Activated T-helper 9 cell treated with anti-CD3 and anti-CD28 coated beads, Interleukin-2, amount 50 U/mL, for 16 hours (primary cell): ENCODE measurements at regions not wholly inside any gene's neighbourhood (a gene's known extent, or its start where the extent isn't known, plus 50 kb on each side); places are given as distances from the start of the nearest gene placed in this dataset.

ENCODE experiments used
- DNase-seq: peaks from one replicate; pipeline ENCODE4 v3.0.0-alpha.2; 2020; ENCODE audit warnings: low read depth

DNA sequence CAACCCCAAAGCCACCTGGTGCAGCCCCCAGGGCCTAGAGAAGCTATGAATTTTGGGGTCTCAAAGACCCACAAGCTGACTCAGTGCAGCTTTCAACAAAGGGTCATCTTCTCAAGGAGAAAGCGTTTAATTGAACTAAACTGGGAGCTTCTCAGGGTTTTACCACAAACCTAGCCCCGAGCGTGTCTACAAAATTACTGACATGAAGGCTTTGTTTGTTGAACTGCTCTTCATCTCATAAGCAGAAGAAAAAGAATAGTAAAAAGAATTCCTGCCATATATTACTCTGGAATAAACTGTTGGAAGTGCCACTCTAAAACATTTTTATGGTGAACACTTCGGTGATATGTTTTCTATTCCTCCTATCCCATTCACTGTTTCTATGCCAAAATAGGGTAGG is 50.8 kb upstream of the INCENP start:
- no peak for DNase-seq

DNA sequence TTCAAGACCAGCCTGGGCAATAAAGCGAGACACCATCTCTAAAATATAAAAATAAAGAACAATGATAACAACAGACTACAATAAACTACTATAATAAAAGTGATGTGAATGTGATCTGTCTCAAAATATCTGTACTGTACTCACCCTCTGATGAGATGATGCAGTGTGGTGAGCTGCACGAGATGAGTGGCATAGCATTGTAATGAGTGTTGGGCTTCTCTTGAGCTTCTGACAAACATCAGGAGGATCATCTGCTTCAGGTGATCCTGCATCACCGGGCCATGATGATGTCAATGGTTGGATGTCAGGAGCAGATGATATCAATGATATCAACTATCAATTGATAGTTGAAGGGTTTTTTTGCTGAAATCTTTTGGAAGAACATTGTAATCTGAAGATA is 52.4 kb upstream of the INCENP start:
- no peak for DNase-seq

DNA sequence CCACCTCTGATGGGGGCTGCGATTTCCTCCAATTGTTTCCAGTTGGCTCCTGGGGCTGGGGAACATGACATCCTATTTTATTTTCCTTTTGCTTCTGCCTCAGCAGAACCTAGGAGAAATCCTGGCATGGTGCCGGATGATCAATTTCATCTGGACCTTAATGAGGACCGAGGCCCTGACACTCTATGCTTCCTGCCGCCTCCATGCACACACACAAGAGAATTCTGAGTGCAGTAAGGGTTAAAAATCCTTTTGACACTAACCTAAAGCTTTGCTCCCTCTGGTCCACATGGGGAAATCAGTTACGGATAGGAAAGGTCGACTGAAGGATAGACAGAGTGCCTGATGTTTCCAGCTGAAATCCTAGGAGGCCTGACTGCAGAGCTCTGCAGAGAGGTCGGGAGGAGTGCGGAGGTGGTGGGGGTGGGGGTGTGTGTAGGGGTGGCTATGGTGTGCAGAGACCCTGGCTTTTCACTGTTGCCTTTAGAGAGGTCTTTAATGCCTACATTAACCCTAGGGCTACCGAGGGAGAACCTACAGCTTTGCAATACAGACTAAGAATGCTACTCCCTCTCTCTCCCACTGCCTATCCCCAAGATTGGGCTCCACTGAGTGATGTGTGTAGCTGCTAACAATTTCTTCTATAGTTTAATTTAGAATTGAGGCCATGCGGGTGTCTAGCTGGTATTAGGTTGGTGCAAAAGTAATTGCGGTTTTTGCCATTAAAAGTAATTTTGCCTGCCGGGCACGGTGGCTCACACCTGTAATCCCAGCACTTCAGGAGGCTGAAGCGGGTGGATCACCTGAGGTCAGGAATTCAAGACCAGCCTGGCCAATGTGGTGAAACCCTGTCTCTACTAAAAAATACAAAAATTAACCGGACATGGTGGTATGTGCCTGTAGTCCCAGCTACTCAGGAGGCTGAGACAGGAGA is 53.6 kb upstream of the INCENP start:
- no peak for DNase-seq

DNA sequence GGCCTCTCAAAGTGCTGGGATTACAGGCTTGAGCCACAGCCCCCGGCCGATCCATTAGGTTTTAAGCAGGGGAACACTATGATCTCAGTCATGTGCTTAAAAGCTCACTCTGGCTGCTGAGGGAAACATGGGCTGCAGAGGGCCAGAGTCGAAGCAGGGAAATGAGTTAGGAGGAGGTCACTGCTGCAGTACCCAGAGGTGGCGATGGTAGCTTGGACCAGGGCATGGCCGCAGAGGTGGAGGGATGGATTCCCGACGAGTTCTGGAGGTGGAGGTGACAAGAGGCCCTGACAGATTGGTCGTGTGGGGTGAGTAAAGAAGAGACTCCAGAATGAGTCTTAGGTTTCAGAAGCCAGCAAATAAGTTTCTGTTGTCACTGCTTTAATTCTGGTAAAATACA is 54.4 kb upstream of the INCENP start:
- DNase-seq, result no peak

DNA sequence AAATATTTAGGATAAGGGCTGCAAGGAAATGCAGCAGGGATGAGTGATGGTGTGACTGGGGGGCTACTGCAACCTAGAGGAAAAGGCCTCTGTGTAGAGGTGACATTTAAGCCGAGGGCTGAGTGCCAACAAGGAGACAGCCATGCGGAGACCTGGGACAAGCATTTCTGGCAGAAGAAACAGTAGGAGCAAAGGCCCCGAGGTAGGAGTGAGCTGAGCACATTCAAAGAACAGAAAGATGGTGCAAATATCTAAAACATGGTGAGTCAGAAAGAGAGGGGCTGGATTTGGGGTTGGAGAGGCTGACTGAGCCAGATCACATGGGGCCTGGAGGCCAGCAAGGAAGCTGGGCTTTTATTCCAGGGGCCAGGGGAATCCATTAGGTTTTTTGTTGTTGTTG is 55.1 kb upstream of the INCENP start:
- no peak for DNase-seq

DNA sequence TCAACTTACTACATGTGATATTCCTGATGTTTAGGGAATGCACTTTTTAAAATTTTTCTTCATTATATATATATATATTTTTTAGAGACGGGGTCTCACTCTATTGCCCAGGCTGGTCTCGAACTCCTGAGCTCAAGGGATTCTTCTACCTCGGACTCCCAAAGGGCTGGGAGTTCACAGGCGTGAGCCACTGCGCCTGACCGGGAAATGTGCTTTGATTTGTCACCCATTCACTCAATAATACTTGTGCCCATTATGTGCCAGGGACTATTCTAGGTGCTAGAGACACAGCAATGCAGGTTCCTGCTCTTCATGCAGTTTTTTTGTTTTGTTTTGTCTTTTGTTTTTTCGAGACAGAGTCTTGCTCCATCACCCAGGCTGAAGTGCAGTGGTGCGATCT is 56.1 kb upstream of the INCENP start:
- DNase-seq, result no peak

DNA sequence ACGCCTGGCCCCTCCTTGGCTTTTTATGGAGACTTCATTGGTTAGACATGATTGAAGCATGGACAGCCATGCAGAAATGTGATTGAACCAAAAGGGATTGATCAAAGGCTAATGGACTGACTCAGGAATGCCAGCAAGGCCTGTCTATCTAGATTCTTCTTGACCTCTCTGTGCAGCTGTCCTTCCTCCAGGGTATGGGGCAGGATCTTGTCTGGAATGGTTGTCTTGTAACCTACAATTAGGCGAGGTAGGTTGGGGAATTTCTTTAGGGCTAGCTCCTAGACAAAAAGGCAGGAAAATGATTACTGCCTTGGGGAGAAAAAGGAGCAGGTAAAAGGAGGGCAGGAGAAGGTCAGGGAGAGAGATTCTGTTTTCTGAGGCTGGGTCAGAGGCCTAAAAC is 59.6 kb upstream of the INCENP start:
- DNase-seq, result no peak

DNA sequence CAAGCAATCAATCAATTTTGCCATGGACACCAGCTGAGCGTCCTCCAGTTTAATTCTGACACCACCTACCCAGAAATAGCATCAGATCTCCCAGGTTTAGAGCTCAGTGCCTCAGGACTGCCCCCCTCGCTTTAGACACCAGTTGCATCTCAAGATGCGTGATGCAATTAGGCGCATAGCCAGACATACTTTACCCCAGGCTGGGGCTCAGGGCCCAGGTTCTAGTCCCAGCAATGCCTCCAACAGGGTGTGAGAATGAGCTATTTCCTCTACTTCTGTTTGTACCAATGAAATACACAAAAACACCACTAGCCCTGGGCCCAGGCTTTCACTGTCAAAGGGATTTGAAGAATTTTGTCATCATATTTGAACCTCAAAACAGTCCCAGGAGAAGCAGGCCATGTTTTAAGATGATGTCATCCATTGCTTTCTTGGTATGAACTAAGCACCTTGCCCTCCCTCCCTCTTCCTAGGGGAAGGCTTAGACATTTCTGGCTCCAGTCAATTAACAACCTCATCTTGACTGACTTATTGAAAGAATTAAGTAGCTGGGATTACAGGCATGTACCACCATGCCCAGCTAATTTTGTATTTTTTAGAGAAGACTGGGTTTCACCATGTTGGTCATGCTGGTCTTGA is 61.5 kb upstream of the INCENP start:
- DNase-seq, result no peak

DNA sequence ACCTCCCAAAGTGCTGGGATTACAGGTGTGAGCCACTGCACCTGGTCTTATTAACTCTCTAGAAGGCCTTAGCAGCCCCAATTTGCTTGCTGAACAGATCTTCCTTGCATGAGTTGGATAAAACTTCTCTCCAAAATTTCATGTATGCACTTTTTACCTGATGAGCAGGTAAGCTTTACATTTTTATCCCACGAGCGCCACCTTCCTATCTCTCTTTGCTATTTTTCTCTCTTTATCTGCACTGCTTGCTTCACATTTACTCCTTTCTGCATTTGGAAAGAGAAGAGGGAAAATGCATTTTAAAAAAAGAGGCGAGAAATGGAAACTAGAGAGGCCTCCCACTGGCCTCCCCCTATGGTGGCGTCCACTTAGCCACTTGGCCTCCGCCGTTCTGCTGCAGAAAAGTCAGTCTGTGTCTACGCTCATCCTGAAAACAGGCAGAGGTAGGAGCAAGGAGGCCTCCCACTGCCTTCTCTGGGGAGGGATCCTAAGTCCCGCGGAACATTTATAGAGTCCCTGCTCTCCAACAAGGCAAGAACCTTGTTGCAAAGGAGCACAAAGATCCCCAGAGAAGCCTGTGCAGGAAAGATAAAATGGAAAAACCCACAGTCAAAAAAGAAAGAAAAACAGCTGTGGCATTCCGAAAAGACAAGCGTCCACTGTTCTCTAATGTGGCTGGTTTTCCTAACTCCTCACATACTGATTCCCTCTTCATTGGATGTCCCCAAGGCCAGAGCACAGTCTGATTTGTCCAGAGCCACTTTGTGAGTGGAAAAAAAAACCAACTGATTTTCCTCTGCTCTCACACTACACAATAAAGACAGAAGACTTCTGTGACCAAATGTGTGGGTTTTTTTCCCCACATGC is 62.2 kb upstream of the INCENP start:
- DNase-seq, result no peak

DNA sequence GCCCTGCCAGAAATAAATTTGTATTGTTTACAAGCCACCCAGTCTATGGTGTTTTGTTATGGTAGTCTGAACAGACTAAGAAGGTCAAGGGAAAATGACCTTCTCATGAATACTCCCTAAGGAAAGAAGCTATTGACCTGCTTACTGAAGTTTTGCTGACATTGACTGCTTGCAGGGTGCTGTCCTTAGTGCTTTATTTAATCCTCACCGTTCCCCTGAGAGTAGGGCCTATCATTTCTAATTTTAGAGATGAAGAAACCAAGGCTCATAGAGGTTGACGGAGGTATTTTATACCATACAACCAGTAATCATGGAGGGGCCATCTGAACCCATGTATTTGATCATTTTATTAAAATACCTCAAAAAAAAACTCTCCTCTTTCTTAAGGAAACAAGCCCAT is 66.7 kb upstream of the INCENP start:
- no peak for DNase-seq

DNA sequence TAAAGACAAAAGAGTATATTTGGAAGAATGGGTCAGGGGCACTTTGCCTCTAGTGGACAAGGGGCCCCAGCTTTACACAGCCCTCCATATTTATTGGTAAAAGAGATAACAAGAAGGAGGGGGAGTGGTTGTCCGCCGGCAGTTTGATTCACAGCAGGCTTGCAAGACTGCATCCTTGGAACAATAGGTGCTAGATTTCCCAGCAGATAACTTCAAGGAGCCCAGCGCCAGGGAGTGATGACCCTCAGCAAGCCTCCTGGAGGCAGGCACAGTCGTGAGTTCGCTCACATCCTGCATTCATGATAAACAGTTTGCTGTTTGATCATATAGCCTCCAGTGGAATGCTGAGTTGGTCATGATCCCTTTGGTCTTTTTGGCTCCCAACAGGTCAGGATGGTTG is 67.8 kb upstream of the INCENP start:
- no peak for DNase-seq

DNA sequence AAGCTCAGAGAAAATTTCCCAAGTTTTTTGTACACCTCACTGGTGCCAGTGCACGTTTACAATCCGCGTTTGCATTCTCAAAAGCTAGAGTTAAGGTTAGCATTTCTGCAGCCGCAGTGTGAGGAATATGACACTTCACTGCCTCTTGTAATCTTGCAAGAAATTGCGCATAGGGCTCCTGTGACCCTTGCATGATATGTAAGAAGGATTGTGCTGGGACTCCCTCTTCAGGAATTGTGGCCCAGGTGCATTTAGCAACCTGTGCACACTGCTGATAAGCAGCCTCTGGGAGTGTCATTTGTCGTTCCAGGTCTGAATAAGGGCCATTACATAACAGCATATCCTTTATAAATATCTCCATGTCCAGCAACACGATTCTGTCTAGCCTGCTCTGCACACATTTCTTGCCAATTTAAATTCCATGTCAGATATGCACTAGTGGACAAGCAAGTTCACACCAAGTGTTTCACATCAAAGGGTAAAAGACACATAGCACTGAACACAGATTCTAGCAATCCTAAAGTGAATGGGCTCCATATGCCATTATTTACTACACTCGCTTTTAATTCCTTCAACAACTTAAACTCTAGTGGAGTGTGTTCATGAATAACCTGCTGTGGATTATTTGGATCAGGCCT is 69.2 kb upstream of the INCENP start:
- no peak for DNase-seq

DNA sequence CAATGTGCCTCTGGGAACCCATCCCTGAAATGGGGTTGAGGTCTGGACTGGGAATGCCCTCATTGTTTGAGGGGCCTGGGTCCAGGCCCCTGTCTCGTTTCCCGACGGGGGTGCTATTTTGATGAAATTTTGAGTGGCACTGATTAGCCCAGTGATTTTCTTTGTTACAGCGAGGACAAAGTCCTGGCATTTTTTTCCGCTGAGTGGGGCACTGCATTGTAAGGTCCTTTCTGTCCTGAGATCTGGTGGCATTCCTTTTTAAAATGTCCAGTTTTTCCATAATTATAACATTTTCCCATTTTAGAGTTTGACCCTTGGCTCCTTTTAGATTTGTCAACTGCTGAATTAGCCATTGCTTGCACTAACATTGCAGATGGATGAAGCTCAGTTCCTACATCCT is 69.7 kb upstream of the INCENP start:
- DNase-seq, result no peak

DNA sequence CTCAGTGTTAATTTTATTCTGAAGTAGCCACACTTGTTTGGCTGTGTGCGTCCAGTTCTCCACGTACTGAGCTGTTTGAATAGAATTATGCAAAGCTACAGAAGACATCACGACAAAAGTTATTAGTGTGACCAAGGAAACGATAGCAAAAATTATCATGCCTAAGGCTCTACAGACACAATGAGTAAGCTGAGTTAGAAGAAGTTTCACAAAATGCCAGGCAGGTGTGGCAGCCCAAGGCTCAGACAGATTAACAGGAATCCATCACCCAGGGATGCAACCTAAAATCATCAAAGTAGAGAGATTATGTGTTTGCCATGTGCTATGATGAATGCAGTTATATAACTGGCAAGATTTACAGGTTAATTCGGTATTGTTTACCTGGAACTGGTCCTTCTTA is 73.1 kb upstream of the INCENP start:
- no peak for DNase-seq

DNA sequence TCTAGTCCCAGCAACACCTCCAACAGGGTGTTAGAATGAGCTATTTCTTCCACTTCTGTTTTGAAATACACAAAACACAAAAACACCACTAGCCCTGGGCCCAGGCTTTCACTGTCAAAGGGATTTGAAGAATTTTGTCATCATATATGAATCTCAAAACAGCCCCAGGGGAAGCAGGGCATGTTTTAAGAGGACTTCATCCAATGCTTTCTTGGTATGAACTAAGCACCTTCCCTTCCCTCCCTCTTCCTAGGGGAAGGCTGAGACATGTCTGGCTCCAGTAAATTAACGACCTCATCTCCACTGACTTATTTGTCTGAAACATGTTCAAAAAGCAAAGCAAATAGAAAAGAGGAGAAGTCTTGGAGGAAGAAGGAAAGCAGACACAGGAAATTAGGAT is 75.7 kb upstream of the INCENP start:
- no peak for DNase-seq

DNA sequence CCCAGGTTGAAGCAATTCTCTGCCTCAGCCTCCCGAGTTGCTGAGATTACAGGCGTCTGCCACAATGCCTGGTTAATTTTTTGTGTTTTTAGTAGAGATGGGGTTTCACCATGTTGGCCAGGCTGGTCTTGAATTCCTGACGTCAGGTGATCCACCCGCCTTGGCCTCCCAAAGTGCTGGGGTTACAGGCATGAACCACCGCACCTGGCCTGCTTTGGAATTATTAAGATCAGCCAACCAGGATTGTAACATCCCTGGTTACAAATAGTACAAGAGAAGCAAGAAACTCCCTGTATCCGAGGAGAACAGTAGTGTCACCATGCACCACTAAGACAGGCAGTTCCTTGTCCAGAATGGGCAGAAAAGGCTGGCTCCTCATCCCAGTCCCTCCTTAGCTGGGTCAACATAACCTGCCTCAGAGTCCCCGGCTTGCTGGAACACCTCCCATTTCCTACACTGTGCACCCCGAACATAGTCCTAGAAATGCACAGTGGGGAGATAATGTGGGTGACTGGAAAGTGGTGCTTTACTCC is 77.2 kb upstream of the INCENP start:
- no peak for DNase-seq

DNA sequence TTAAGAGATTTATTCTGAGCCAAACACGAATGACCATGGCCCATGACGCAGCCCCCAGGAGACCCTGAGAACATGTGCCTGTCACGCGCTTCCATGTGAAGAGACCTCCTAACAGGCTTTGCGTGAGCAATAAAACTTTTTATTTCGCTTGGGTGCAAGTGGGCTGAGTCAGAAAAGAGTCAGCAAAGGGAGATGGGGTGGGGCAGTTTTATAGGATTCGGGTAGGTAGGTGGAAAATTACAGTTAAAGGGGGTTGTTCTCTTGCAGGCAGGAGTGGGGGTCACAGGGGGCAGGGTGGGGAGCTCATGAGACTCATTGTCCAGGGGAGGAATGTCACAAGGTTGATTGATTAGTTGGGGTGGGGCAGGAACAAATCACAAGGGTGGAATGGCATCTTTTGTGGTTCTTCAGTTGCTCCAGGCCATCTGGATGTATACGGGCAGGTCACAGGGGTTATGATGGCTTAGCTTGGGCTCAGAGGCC is 77.2 kb upstream of the FTH1 start:
- DNase-seq, result no peak

DNA sequence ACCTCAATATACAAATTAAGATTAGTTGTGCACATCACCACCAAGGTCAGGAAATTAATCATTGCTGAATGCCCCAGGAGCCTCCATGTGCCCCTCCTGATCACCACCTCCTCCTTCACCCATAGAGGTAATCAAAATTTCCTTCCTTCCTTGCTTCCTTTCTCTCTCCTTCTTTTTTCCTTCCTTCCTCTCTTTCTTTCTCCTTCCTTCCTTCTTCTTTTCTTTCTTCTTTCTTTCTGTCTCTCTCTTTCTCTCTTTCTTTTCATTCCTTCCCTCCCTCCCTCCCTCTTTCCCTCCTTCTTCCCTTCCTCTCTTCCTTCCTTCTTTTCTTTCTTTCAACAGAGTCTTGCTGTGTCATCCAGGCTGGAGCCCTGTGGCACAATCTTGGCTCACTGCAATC is 67.9 kb upstream of the FTH1 start:
- DNase-seq, result no peak

DNA sequence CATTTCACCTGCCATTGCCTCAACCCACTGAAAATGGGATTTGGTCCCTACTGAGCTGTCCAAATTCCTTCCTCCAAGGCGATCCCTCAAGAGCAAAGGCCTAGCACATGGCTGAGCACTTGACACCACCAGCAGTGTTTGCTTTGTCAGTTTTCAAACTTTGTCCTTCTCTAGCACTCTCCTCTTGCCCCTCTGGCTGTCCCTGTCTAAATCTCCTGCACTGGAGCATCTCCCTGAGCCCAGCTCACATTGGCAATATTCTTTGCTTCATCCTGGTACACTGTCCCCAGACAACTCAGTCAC is 66.6 kb upstream of the FTH1 start:
- DNase-seq, result no peak

DNA sequence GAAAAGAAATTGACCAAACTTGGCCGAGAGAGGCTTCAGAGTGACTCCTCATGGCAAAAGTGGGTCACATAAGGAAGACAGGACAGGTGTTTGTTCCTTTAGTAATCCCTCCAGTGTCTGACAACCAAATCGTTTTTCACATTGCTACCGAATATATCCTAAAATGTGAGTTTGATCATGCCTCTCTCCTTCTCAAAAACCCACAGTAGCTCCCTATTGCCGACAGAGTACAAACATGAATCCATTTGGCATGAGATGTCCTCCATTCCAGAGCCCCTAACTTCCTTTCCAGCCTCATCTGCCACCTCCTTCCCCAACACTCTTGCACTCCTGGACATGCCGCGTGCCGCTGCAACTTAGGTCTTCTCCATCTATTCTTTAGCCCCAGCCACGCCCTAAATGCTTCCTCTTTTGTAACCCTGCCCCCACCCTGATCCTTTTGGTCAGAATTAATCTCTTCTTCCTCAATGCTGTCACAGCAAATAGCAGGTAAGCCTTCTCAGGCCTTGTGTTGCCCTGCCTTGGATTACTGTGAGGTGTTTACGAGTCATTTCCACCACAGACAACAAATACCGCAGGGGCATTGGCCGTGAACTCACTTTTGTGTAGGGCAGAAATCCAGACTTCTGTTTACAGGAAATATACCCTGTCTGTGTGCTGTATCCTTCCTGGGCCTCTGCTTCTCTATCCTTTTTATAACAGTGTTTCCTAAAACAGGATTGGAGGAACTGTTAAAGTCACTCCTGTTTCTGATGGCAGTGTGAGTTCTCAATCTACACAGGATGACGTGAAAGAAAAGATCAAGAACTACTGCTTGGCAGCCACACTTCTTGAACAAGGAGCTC is 66.0 kb upstream of the FTH1 start:
- no peak for DNase-seq

DNA sequence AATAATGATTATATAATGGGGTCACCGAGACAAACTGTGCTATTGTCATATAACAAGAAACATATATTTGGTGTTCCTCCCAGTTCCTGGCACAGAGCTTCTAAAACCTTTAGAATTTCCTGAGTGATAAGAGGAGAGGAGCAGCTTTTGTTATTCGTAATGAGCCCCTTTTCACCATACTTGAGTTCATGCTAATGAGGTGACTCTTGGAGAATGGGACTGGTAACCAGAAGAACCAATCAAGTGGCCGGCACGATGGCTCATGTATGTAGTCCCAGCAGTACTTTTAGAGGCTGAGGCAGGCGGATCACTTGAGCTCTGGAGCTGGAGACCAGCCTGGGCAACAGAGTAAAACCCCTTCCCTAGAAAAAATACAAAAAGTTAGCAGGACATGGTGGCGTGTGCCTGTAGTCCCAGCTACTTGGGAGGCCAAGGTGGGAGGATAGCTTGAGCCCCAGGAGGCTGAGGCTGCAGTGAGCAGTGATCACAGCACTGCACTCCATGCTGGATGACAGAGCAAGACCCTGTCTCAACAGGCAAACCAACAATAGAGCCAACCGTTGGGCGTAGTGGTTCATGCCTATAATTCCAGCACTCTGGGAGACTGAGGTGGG is 62.7 kb upstream of the FTH1 start:
- no peak for DNase-seq
